ENCODE measurements at regions not wholly inside any gene's neighbourhood (a gene's known extent, or its start where the extent isn't known, plus 50 kb on each side); places are given as distances from the start of the nearest gene placed in this dataset.
"Not testable (repeated sequence)": the region's sequence is repeated elsewhere in the genome, so short reads cannot be mapped to it uniquely, and the experiment has no call there.

GRCh38 chr9:90521811-90522570 lies 120.6 kb downstream of the DIRAS2 start:
- no peak for DNase-seq

- no peak for DNase-seq
These were observed 118.7 kb downstream of the DIRAS2 start for GRCh38 chr9:90523958-90524357.

GRCh38 chr9:90526386-90526785 lies 116.2 kb downstream of the DIRAS2 start:
- DNase-seq = no peak

GRCh38 chr9:90536094-90536493 lies 106.5 kb downstream of the DIRAS2 start:
- not testable (repeated sequence) for DNase-seq

GRCh38 chr9:90538566-90538965 lies 104.1 kb downstream of the DIRAS2 start:
- DNase-seq = no peak

- no peak for DNase-seq
These were observed 103.3 kb downstream of the DIRAS2 start for GRCh38 chr9:90539286-90539685.

GRCh38 chr9:90540734-90541133 lies 101.9 kb downstream of the DIRAS2 start:
- DNase-seq = no peak

- no peak for DNase-seq
These were observed 98.1 kb downstream of the DIRAS2 start for GRCh38 chr9:90544488-90544887.

GRCh38 chr9:90546200-90546599 lies 96.4 kb downstream of the DIRAS2 start:
- DNase-seq = peak; percentile 2

GRCh38 chr9:90547896-90548295 lies 94.7 kb downstream of the DIRAS2 start:
- no peak for DNase-seq

- DNase-seq = no peak
These were observed 90.3 kb downstream of the DIRAS2 start for GRCh38 chr9:90552317-90552716.

GRCh38 chr9:90555351-90556057 lies 87.1 kb downstream of the DIRAS2 start:
- no peak for DNase-seq

GRCh38 chr9:90556897-90557675 lies 85.5 kb downstream of the DIRAS2 start:
- DNase-seq = no peak

- no peak for DNase-seq
These were observed 83.2 kb downstream of the DIRAS2 start for GRCh38 chr9:90559075-90560073.

Measured in amniotic stem cell (primary cell).